ENCODE measurements at regions not wholly inside any gene's neighbourhood (a gene's known extent, or its start where the extent isn't known, plus 50 kb on each side); places are given as distances from the start of the nearest gene placed in this dataset.

GRCh38 chr13:39186205-39186875 lies 148.1 kb downstream of the NHLRC3 start:
- Histone ChIP-seq H3K27me3 (no peaks in the 10 kb centered on the region), H3K4me1 (peaks cover 0 to 22% (median 0%) of the 10 kb centered on the region in 3 donors), H3K27ac (peak overlapping the region in 3 of 4 donors; percentile 54 to 59 (median 57)), H3K9me3 (no peaks in the 10 kb centered on the region), H3K36me3 (no peaks in the 10 kb centered on the region), H3K4me3 (no peak overlapping the region)
- ATAC-seq: peak; percentile 80
- WGBS, 2 donors (ENCODE audit: low coverage in 1 of 2): 18 to 21% methylated on average over 2 of the region's 2 CpGs
- TF ChIP-seq POLR2AphosphoS5 (IDR thresholded peaks at IDR 0.05) (peak; percentile 55), EP300 (IDR thresholded peaks at IDR 0.05) (no peak)

DNA sequence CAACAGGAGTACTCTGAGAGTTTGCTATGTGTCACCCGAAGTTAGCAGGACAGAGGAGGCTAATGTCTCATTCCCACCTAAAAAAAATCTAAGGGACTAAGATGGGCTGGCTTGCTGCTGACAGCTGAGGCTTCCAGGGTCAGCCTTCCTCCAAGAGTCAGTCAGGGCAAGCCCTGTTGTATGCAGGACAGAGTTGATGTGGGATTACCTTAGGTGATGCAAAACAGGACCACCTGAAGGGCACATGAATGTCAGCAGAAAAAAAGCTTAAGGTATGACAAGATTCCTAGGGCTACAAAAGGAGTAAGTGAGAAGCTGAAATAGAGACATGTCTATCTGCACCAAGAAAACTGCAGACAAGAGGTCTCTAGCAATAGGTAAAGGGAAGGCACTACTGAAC lies 151.5 kb downstream of the NHLRC3 start:
- TF ChIP-seq EP300 (IDR thresholded peaks at IDR 0.05): no peak
- no peak for TF ChIP-seq POLR2A (IDR thresholded peaks at IDR 0.05)
- TF ChIP-seq POLR2AphosphoS5 (IDR thresholded peaks at IDR 0.05): no peak
- no peak for TF ChIP-seq CTCF (IDR thresholded peaks at IDR 0.05)
- no peaks in the 10 kb centered on the region for H3K36me3 ChIP-seq
- no peak overlapping the region for H3K27ac ChIP-seq
- WGBS, 2 donors (ENCODE audit: low coverage in 1 of 2): no CpG with 5 or more reads among the region's 1 CpG
- H3K4me1 ChIP-seq: peaks cover 0 to 21% (median 0%) of the 10 kb centered on the region in 3 donors
- no peaks in the 10 kb centered on the region for H3K9me3 ChIP-seq
- H3K4me3 ChIP-seq: no peak overlapping the region
- no peak for ATAC-seq
- no peaks in the 10 kb centered on the region for H3K27me3 ChIP-seq

DNA sequence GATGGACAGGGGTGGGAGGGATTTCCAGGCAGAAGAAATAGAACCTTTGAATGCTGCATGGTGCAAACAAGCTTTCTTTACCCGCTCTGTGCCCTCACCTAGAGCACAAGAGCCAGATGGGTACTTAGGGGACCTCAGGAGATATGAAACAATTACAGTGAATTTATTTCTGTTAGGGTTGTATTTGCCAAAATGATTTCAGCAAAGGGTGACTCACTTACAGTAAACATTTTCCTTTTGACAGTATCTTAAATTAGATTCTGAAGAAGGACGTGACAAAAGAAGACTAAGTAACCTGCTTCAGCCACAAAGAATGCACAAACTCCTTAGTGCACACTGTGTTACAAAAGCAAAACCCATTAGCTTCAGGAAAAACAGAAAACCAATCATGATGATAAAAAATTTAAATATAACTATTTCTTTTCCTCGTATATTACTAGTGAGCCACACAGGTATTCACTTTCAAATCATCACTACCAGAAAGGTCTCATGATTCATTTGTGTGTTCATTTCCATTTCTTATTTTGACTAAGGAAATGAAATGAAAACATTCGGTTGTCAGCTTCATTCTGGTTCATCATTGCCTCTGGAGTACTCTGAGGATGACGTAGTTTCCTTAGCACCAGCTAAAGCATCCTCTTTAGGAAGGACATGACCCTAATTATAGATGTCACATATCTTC lies 158.8 kb downstream of the NHLRC3 start:
- peaks cover 0 to 22% (median 4%) of the 10 kb centered on the region in 3 donors for H3K4me1 ChIP-seq
- WGBS, 2 donors (ENCODE audit: low coverage in 1 of 2): 22 to 33% methylated on average over 5 of the region's 5 CpGs
- H3K27ac ChIP-seq: peak overlapping the region in 3 of 4 donors; percentile 39 to 68 (median 46)
- H3K27me3 ChIP-seq: no peaks in the 10 kb centered on the region
- H3K9me3 ChIP-seq: no peaks in the 10 kb centered on the region
- no peak overlapping the region for H3K4me3 ChIP-seq
- TF ChIP-seq POLR2AphosphoS5 (IDR thresholded peaks at IDR 0.05) (no peak), CTCF (IDR thresholded peaks at IDR 0.05) (no peak), EP300 (IDR thresholded peaks at IDR 0.05) (no peak), POLR2A (IDR thresholded peaks at IDR 0.05) (no peak)
- H3K36me3 ChIP-seq: no peaks in the 10 kb centered on the region
- ATAC-seq: peak; percentile 50

- TF ChIP-seq POLR2A (IDR thresholded peaks at IDR 0.05) (no peak), EP300 (IDR thresholded peaks at IDR 0.05) (no peak), POLR2AphosphoS5 (IDR thresholded peaks at IDR 0.05) (no peak), CTCF (IDR thresholded peaks at IDR 0.05) (no peak)
- peak overlapping the region; percentile 39 to 68 (median 52) for H3K27ac ChIP-seq
- peak; percentile 53 for ATAC-seq
These were observed 159.4 kb downstream of the NHLRC3 start for GRCh38 chr13:39197647-39198007.

DNA sequence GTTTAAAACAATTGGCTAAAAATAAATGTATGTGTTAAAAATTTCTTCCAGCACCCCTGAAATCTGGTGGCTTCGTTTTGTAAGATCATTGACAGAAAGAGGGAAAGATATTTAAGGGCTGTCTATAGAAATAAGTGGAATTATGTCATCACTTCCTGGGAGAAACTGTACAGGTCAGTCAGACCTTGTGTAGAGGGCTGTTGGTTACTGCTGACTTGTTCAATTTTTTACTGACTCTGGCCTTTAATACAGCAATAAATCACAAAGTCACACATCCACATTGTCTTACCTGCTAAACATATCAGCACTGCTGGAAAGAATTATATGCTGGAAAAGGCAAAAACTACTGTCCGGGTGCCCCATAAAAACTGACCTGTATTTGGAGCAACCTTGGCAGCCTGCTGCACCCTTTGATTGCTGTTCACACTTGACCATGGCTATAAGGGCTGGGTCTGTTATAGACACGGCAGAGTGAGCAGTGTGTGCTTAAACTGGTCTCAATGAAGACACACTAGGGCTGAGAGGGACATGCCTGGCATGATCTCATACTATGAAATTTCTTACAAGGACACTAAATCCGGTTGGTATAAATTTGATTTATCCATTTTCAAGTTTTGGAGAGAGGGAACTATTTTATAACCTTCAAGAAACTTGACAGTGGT lies 162.1 kb downstream of the NHLRC3 start:
- Histone ChIP-seq H3K27me3 (no peaks in the 10 kb centered on the region), H3K27ac (no peak overlapping the region), H3K9me3 (no peaks in the 10 kb centered on the region), H3K36me3 (no peaks in the 10 kb centered on the region), H3K4me1 (peaks cover 0 to 22% (median 4%) of the 10 kb centered on the region in 3 donors), H3K4me3 (no peak overlapping the region)
- WGBS, 2 donors (ENCODE audit: low coverage in 1 of 2): 74 to 86% methylated on average over 2 to 4 of the region's 4 CpGs
- no peak for ATAC-seq
- no peak for TF ChIP-seq POLR2AphosphoS5 (IDR thresholded peaks at IDR 0.05)
- TF ChIP-seq EP300 (IDR thresholded peaks at IDR 0.05): no peak
- TF ChIP-seq CTCF (IDR thresholded peaks at IDR 0.05): no peak

More at GRCh38 chr13:39197647-39198007, 159.4 kb downstream of the NHLRC3 start:
- Histone ChIP-seq H3K27me3 (no peaks in the 10 kb centered on the region), H3K36me3 (no peaks in the 10 kb centered on the region), H3K9me3 (no peaks in the 10 kb centered on the region), H3K4me1 (peaks cover 0 to 22% (median 4%) of the 10 kb centered on the region in 3 donors), H3K4me3 (no peak overlapping the region)
